Right kidney (tissue), 1 donor: ENCODE measurements at regions not wholly inside any gene's neighbourhood (a gene's known extent, or its start where the extent isn't known, plus 50 kb on each side); places are given as distances from the start of the nearest gene placed in this dataset.
"Not testable (repeated sequence)": the region's sequence is repeated elsewhere in the genome, so short reads cannot be mapped to it uniquely, and the experiment has no call there.

Source experiments
- DNase-seq: peaks from one replicate; pipeline ENCODE4 v3.0.0-alpha.2; 2016

DNA sequence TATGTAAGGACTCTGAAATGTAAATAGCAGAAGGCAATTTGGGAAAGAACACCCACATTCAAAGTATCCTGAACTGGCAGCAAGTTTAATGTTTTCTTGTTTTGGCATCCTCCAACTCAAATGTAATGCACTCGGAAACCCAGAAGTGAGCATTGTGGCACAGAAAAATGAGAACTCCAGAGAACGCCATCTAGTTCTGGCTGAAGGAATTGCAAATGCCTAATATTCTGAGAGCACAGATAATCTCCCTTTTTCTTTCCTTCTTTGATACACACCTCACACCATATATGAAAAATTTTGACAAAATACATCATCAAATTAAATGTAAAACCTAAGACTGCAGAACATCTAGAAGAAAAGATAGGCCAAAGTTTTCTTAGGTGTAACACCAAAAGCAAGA is 52.1 kb downstream of the PWWP3B start:
- no peak for DNase-seq

- no peak for DNase-seq
These were observed 75.3 kb downstream of the PWWP3B start for GRCh38 chrX:106243376-106243775.

- no peak for DNase-seq
These were observed 78.4 kb downstream of the PWWP3B start for GRCh38 chrX:106246511-106246910.

GRCh38 chrX:106247162-106247561 is 79.1 kb downstream of the PWWP3B start:
- no peak for DNase-seq

DNA sequence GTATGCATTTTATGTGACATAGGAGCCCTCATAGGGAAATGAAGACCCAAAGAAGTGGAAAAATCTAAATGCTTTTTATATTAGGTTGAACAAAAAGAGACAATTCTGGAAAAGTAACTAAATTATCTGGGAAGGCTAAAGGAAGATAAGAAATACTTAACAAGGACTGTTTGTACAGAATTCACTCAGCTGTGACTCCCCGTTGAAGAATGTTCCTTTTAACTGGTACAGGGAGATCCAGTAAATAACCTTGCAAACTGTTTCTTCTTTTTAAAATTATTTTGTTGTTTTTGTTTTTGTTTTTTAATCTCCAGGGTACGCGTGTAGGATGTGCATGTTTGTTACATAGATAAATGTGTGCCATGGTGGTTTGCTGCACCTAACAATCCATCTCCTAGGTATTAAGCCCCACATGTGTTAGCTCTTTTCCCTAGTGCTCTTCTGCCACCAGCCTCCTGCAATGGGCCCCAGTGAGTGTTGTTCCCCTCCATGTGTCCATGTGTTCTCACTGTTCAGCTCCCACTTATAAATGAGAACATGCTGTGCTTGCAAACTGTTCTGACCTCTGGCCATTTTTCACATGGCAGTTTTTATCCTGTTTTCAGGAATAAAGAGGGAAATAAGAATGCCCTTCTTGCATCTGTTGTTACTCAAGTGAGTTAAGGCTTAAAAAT is 81.7 kb downstream of the PWWP3B start:
- no peak for DNase-seq

- DNase-seq, result no peak
These were observed 95.7 kb downstream of the PWWP3B start for GRCh38 chrX:106263817-106264216.

DNA sequence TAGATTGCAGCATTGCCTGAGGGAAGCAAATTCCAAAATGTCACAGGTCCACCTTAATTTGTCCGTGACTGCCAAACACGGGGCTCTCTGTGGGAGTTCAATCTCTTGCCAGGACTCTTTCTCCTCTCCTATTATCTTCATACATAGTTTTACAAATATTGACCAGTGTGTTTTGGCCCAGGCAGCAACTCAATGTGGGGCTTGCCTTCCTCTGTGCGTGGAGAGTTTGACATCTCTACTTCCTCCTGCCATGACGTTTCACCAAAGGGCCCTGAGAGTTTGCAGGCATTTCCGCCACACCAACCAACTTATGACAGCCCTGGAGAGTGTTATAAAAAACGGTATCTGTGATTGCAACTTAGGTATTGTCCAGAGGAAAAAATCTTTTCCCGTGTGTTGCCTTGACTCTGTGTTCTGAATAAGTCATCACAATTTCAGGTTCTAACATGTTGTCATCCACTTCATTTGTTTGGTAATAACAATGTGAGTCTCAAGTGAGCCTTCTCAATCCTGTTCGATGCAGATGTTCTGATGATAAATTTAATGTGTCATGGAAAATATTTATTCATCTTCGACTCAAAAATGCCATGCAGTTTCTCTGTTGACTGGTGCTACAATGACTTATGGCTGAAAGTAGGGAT is 106.0 kb downstream of the PWWP3B start:
- DNase-seq, result not testable (repeated sequence)

DNA sequence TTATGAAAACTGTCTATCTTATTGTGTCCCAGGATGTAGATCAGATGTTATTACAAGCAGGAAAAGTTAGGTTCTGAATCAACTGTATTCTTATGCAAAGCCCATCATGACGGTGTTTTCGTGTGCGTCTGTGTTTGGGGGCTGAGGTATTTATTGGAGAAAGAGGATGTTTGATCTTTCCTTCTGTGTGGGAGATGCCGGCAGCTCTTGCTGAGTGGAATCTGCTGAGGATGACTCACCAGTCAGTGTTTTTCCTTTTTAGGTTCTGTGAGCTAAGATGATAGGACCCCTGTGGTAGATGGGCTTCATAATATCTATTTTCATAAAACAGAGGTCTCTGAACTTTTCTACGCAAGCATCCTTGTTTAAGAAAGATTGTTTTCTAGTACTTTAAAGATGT is 107.1 kb downstream of the PWWP3B start:
- DNase-seq, result not testable (repeated sequence)

- no peak for DNase-seq
These were observed 110.8 kb downstream of the PWWP3B start for GRCh38 chrX:106278951-106279350.

GRCh38 chrX:106281383-106281782 is 113.3 kb downstream of the PWWP3B start:
- DNase-seq, result no peak

- no peak for DNase-seq
These were observed 115.7 kb downstream of the PWWP3B start for GRCh38 chrX:106283841-106284240.

- no peak for DNase-seq
These were observed 116.4 kb downstream of the PWWP3B start for GRCh38 chrX:106284431-106285025.

DNA sequence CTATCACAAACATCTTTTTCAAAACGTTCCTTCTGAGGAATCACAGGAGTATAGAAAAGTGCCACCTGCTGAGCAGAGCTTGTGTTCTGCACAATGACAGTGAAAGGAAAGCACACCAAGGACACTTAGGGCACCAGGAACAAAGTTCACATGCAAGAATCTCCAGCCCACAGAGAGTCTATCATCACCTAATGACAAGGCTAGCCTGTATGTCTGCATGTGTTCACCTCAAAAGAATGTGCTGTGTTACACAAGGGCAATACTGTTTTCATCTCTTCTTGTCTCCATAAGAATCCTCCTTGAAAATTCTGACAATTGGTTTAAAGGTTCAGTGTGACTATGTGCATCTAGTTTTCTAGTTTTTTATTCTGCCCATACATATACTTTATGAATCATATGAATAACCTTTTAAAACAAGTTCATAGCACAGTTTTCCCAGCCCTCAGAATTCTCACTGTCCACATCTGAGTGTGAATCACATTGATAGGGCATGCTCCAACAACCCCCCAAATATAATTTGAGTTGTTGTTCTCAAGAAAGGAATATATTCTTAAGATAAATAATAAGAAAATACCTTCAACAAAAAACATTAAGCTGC is 118.0 kb downstream of the PWWP3B start:
- no peak for DNase-seq

GRCh38 chrX:106290778-106291177 is 122.7 kb downstream of the PWWP3B start:
- not testable (repeated sequence) for DNase-seq

- not testable (repeated sequence) for DNase-seq
These were observed 123.8 kb downstream of the PWWP3B start for GRCh38 chrX:106291779-106292390.

- DNase-seq, result no peak
These were observed 132.1 kb downstream of the PWWP3B start for GRCh38 chrX:106300239-106300638.

GRCh38 chrX:106300656-106301055 is 132.6 kb downstream of the PWWP3B start:
- DNase-seq, result no peak

DNA sequence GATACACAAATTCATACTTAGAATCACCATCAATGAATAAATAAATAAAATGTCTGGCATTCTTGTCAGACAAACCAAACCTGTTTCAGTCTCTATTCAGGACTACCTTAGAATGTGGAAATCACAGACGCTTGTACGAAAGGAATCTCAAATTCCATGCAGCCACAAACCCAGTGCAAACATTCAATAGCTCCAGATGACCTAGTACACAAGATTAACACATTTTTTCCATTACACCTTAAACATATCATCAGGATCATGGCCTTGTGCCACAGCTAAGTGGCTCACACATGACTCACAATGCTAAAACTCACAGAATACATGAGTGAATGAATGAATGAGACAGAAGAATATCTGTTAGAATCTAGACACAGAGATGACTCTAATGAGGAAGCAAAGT is 134.2 kb downstream of the PWWP3B start:
- DNase-seq, result no peak

DNA sequence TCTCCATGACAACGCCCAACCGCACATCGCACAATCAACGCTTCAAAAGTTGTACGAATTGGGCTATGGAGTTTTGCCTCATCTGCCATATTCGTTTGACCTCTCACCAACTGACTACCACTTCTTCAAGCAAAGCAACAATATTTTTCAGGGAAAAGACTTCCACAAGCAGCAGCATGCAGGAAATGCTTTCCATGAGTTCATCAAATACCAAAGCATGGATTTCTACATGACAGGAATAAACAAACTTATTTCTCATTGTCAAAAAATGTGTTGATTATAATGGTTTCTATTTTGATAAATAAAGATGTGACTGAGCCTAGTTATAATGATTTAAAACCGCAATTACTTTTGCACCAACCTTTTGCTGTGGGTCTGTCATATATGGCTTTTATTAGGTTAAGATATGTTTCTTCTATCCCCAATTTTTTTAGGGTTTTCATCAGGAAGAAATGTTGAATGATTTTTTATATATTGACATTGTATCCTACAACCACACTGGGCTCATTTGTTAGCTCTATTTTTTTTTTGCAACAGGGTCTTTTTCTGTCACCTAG is 138.4 kb downstream of the PWWP3B start:
- no peak for DNase-seq

- no peak for DNase-seq
These were observed 155.3 kb downstream of the PWWP3B start for GRCh38 chrX:106323357-106323756.

DNA sequence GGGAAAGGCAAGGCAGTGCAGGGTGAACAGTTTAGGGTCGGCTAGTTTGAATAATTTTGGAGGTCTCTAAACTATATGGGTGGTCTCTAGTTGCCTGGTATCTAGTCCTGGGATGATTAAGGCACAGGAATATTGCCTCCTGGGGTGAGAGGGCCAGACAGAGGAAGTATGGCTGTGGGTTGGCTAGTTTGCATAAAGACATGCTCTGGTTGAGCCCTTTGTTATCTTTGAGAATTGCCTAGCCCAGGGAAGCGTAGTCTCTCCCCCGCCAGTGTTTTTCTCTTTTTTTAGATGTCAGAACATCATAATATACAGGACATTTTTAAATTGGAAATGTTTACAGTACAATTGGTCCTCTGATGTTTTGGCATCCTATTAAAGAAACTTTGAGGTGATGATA is 163.5 kb downstream of the PWWP3B start:
- DNase-seq, result no peak

DNA sequence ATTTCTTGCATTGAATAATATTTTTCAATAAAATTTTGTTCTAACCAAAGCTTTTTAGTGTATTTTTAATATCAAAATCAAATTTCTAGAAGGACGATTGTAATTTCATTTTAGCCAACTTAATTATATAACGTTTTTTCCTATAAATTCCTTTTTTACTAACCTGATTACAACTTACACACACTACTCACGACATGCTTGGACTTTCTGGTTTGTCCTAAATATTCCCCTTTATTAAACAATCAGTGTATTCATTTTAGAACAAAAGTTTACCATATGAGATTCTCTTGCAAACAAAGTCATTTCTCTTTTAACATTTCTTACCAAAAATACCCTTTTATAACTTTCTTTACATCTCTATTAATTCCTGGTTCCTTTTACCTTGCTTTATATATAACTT is 173.7 kb downstream of the PWWP3B start:
- no peak for DNase-seq

DNA sequence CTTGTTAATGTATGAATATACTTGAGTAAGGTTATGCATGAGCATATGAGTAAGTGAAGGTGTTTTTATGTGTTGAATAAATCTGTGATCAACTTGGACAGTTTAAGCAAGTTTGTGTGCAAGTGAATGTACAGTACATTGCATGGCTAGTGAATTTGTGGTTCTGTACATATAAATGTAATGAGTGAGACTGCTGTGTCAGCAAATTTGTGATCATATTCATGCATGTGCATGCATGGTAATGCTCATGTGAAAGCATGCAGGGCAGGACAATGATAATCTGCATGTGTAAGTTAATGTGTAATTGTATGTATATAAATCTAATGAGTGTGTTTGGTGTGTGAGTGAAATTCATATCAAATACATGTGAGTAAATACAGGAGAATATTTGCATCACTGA is 188.5 kb downstream of the PWWP3B start:
- no peak for DNase-seq
